Astrocyte of the spinal cord (primary cell): ENCODE measurements at regions not wholly inside any gene's neighbourhood (a gene's known extent, or its start where the extent isn't known, plus 50 kb on each side); places are given as distances from the start of the nearest gene placed in this dataset.
A peak's percentile ranks its signal among the peaks of the same experiment; 100 is the strongest.

Experiments
- DNase-seq: peaks from one replicate; pipeline ENCODE4 v3.0.0; 2011; ENCODE audit warnings: low read depth, low spot score
- H3K4me3 ChIP-seq: 2 replicates; pipeline ENCODE4 v1.5.1; 2011; ENCODE audit warnings: low read depth, mild to moderate bottlenecking, low read length, moderate library complexity
- CTCF ChIP-seq: IDR thresholded peaks from 2 replicates; pipeline ENCODE4 v1.5.1; 2012; ENCODE audit warnings: low read depth, mild to moderate bottlenecking, low read length, inconsistent platforms
- in situ Hi-C: cut with HindIII; loops from 2 replicates; pipeline ENCODE4 v1.10.0; 2017; ENCODE audit warnings: low sequenced_read_pairs

GRCh38 chr6:163926642-163927041, 512.1 kb downstream of the QKI start:
- TF ChIP-seq CTCF: no peak
- peak; percentile 35 for DNase-seq
- in situ Hi-C loops: no loop called here
- no peak overlapping the region for H3K4me3 ChIP-seq

- in situ Hi-C loops: no loop called here
- H3K4me3 ChIP-seq: no peak overlapping the region
- TF ChIP-seq CTCF: no peak
- no peak for DNase-seq
Observed at GRCh38 chr6:163925839-163926238, 511.3 kb downstream of the QKI start.

- in situ Hi-C loops: no loop called here
- DNase-seq: no peak
- no peak overlapping the region for H3K4me3 ChIP-seq
- TF ChIP-seq CTCF: no peak
Observed at GRCh38 chr6:163923658-163924411, 509.3 kb downstream of the QKI start.

- in situ Hi-C loops: no loop called here
- no peak for DNase-seq
- TF ChIP-seq CTCF: no peak
- H3K4me3 ChIP-seq: no peak overlapping the region
Observed at GRCh38 chr6:163922562-163922961, 508.0 kb downstream of the QKI start.

GRCh38 chr6:163919652-163920051, 505.1 kb downstream of the QKI start:
- in situ Hi-C loops: no loop called here
- H3K4me3 ChIP-seq: no peak overlapping the region
- DNase-seq: no peak
- no peak for TF ChIP-seq CTCF

GRCh38 chr6:163916315-163917081, 502.0 kb downstream of the QKI start:
- in situ Hi-C loops: no loop called here
- DNase-seq: no peak
- no peak overlapping the region for H3K4me3 ChIP-seq
- no peak for TF ChIP-seq CTCF
